ENCODE measurements at regions not wholly inside any gene's neighbourhood (a gene's known extent, or its start where the extent isn't known, plus 50 kb on each side); places are given as distances from the start of the nearest gene placed in this dataset.

- no peak for FAIRE-seq
Measured at GRCh38 chr15:91476861-91477260, 376.6 kb upstream of the SLCO3A1 start.

DNA sequence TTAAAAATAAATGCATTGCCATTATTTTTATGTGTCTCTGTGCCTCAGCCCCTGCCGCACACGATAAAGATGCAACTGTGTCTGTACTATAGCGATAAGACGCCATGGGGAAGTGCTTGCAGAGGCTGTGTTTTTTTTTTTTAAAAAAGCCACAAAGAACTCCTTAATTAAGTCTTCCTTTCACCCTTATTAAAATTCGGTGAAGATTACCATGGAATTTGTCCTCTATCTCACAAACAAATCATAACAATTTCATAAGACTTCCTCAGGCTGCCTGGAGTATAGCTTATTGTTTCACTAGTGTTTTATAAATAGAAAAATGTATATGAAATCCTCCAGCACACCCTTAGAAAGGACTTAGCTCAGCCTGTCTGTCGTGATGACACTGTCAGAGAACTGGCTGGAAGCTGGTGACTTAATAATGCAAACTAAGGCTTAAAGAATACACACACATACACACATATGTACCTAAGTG lies 374.8 kb upstream of the SLCO3A1 start:
- no peak for FAIRE-seq

DNA sequence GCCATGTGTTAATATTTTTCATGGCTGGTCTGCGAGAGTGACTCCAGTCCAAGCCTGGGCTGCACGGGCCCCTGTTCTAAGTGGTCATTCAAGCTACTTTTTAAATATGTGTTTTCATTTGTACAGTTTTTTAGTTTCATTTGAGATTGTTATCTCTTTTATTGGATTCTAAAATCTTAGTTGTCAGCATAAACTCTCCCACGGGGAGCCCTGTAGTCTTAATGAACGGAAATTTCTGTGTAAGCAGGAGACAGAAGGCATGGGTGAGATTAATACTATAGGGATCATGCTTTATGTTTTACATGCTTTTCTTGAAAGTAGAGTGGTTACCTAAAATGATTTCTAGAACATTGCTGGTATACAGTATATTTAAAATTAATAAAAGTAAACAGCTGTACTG lies 373.1 kb upstream of the SLCO3A1 start:
- no peak for FAIRE-seq

DNA sequence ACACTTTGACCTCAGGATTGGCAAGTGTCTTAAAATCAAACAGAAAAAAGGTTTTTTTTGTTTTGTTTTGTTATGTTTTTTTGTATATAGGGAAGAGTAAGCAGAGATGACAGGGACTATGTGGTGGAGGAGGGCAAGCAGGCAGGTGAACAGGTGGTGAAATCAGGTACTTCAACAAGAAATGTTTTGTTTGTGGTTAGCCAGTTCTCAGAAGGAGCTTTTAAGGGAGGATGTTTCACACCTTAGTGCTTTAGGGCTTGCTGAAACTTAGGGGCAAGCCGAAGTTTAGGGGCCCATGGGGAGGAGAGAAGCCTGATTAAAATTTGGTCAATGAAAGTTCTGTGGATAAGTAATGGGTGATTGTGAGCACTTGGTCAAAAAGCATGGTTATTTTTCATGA lies 370.7 kb upstream of the SLCO3A1 start:
- no peak for FAIRE-seq

- FAIRE-seq: no peak
Measured at GRCh38 chr15:91484141-91484540, 369.4 kb upstream of the SLCO3A1 start.

GRCh38 chr15:91488452-91488851 lies 365.1 kb upstream of the SLCO3A1 start:
- no peak for FAIRE-seq

DNA sequence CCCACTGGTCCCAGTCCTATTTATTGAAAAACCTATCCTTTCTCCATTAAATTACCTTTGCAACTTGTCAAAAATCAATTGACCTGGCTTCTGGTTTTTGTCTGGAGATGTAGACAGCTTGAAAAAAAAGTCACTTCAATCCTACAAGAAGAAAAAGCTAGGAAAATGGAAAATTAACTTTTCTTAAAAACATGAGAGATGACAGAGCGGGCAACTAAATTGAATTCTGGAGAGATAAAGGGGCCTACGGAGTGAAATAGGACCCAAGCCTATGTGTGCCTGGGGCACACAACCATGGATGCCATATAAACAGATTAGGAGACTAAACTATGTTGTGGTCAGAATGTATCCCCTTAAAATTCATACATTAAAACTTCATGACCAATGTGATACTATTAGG lies 363.3 kb upstream of the SLCO3A1 start:
- FAIRE-seq: no peak

DNA sequence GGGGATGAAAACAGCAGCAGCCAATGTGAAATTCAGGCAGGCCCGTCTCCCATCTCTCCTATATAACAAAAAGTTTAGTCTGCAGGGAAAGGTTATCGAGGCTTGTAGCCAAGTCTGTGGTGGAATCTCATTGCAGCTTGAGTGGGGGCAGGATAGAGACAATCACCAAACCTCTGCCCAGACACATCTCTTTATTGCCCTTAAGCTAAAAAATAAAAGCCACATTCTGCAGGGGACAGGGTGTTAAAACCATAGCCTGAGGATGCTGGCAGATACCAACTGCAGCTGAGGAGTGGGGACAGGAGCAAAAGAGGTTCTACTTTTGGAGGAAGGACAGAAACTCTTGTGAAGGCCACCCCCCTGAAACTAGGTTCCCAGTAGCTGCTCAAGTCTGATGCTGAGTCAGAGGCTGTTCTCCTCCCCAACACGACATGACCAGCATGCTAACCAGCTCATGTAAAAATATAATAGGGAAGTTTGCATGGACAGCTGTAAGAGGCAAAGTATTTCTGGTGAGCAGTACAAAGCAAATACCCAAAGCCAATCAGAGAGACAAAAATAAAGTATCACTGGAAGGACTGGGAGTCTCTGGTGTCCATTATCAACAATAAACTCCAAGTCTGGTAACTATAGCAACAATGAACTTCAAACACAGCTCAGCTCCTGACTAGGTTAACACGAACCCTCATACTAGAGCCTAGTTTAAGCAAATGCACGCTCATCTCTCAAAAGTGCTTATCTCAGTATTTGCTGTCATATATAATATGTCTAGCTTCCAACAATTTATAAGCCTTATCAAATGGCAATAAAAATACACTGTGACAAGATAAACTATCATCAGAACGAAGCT lies 362.2 kb upstream of the SLCO3A1 start:
- FAIRE-seq: no peak

DNA sequence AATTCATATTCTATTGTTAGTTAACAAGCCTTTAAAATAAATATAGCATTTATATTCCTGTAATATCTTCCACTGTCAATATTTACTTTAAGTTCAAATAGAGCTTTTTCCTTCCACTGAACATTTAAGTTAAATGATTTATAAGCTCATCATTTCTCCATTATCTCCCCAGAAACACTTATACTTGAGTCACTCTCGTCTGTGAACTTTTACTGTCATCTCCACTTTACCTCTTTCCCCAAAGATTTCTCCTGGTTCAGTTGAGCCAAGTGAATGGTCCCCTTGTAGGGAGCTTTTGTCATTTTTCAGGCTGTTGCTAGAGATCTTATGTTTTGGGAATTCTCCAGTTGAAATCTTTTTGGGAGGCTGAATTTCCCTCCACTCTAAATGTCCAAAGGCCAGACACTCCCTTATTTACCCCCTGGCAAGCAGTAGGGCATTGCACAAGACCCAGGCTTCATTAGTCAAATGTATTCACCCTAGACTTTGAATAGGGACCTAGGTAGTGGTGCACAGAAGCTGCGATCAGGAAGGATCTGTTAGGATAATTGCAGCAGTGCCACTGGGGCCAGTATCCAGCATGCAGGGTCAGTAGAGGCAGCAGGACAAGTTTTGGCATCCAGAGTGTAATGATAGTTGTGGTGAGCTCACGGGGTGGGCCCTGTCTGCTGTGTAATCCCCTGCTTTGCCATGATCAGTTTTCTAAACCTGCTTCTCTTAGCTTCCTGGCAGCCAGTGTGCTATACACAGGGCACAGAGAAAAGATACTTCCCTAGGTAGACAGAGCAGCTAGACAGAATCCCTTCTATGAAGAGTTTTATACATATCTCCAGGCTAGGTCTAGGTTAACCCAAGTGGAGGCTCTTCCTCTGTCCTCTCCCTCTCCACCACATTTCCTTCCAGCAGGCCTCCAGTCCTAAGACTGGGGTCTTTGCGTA lies 356.5 kb upstream of the SLCO3A1 start:
- no peak for FAIRE-seq

- FAIRE-seq: no peak
Measured at GRCh38 chr15:91498046-91498748, 355.3 kb upstream of the SLCO3A1 start.

DNA sequence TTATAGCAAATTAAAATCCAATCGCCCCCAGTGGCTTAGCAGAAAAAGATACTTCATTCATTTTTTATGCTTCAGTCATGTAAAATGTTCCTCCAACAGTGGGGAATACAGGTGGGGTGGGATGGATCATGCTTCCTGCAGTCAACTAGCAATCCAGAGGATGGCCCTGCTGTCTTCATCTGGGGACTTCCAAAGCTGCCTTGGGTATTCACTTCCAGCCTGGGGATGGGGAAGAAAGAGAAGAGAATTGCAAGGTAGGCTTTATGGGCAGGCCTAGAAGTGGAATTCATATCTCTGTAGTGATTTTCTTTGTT lies 354.8 kb upstream of the SLCO3A1 start:
- FAIRE-seq: no peak

DNA sequence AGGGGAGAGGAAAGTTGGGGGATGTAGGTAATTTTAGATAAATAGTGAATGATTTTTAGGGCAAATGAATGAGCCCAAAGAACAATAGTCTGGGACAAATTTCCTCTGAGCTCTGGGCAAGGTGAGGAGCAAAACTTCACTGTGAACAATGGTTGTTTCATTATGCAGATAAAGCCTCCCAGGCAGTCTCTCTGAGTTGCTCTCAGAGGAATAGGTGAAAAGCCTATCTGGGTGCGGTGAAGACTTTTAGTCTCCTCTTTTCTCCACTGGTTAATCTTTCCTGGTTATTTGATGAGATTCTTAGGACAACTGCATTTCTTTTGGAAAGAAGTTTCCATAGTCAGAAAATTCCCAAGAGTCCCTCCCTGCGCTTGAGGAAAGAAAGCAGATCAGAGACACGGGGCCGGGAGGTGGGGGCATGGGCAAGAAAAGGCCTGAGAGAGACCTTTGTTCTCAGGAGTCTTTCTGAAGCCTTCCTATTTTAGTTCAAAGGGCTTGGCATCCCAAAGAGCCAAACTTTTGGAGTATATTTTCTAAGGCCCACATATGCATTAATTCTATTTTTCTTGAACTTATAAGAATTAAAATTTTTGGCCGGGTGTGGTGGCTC lies 353.6 kb upstream of the SLCO3A1 start:
- FAIRE-seq: no peak

- FAIRE-seq: no peak
Measured at GRCh38 chr15:91508633-91509032, 344.9 kb upstream of the SLCO3A1 start.

GRCh38 chr15:91514147-91514546 lies 339.4 kb upstream of the SLCO3A1 start:
- no peak for FAIRE-seq

DNA sequence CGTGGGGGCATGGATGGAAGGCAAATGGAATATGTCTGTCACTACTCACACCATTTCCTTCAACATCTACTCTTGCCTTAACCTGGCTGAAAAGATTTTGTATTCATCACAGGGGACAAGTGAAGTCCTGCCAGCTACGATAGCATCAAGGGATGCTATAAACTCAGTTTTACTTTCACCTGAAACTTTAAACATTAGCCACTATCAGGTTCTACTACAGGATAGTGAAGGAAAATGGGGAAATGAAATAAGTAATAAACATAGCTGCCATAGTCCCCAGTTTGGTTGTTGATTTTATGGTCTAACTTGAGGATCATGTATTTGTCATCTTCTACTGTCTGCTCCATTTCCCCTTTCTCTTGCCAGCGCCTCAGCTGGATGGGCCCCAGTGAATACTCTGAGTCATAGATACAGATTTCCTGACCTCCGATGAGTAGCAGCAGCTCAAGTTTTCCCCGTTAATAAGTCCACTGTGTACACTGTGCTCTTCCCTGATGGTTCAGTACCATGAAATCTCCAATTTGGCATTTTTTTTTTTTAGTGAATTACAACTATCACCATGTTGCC lies 338.2 kb upstream of the SLCO3A1 start:
- no peak for FAIRE-seq

GRCh38 chr15:91516866-91517265 lies 336.6 kb upstream of the SLCO3A1 start:
- FAIRE-seq: no peak

DNA sequence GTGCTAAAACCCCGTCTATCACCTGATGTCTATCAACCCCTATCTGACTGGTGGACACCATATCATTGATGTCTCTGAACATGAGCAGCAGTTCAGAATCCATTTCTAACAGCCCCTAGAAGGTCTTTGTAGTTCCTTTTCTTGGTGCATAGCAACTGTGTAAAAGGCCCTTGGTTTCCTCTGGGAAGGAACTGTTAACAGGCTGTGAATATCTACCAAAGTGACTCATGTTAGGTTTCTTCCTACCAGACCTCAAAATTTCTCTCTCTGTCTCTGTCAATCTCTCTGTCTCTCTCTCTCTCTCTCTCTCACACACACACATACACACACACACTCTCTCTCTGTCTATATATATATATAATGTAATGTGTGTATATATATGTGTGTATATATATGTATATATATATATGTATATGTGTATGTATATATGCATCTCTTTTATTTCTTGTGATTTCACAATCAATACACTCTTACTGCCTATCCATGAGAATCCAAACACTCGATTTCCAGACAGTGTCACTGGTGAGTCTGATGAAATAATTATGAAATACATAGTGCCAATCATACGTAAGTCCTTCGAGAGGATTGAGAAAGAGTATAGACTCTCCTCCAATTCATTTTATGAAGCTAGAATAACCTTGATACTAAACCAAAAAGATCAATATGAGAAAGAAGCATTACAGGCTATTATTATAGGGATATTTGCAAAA lies 335.9 kb upstream of the SLCO3A1 start:
- no peak for FAIRE-seq

- FAIRE-seq: no peak
Measured at GRCh38 chr15:91520850-91521249, 332.7 kb upstream of the SLCO3A1 start.

DNA sequence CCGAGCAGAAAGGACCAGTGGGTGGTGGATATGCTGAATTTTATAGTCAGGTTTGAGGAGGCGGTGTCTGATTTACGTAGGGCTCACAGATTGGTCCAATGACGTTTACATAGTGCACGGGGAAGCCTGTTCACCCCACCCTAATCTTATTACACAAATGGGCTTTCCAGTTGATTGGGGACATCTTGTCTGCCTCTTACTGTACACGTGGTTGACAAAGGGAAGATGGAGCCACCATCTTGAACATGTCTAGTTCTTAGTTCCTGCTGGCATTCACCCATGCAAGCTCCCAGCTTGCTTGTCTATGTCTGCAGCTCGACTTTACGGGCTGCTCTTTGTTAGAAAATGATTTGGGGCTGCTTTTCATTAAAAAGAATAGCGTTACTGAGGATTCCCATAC lies 332.0 kb upstream of the SLCO3A1 start:
- no peak for FAIRE-seq

DNA sequence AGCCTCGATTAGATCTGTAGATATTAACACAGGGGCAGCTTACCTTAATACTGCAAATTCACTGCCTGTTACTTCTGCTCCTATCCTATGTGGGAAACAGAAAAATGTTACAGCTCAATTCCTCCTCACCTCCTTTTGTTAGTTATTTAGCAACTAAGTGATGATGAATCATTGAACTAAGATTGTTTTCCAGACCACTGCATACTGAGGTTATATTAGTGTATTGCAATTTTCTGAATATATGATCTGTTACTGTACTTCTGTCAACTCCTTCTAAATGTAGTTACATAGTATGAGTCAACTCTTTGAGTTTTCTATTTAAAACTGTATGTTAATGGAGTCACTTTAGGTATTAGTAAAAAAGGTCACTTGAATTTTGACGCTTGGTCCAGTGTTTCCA lies 331.5 kb upstream of the SLCO3A1 start:
- no peak for FAIRE-seq

DNA sequence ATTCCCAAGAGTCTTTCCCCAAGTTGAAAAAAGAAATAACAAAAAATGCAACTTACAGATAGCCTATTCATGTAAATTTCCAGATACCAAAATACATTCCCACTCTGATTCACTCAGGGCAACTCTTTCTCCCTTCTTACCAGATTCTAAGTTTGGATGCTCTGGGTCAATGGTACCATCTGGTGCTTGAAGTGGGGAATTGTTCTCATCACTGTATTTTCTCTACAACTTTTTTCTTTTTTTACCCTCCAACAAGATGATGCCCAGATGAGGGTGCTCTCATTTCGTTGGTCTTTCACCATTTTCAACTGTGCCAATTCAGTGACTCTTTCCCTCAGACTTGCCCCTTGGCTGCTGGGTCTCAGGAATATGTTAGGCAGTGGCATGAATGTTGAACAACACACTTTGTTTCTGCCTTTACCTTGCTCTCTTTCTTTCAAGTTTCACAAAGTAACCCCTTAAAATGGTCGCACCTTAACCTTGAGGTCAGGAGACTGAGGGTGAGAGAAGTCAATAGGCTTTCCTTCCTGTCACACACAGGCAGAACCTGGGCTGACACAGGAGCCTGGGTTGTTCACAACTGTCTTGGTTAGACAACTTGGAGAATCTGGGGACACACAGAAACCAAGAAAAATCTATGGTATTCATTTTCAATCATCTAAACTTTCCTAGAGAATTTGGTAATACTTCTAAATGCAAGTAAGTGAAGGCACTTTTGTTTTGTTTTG lies 330.7 kb upstream of the SLCO3A1 start:
- no peak for FAIRE-seq

All from TTC549 (cell line).